C4-2B (cell line): ENCODE measurements at regions not wholly inside any gene's neighbourhood (a gene's known extent, or its start where the extent isn't known, plus 50 kb on each side); places are given as distances from the start of the nearest gene placed in this dataset.

Source experiments
- CTCF ChIP-seq: fragments of 450-650 bp; conservative IDR thresholded peaks from 2 replicates; pipeline ENCODE4 v1.5.1; 2017; ENCODE audit warnings: mild to moderate bottlenecking
- ZFX ChIP-seq: fragments of 450-650 bp; IDR thresholded peaks from 2 replicates; pipeline ENCODE4 v1.6.1; 2017

GRCh38 chr11:70640408-70640807 lies 242.1 kb downstream of the CTTN start:
- TF ChIP-seq CTCF (no peak), ZFX (no peak)
